ENCODE measurements at regions not wholly inside any gene's neighbourhood (a gene's known extent, or its start where the extent isn't known, plus 50 kb on each side); places are given as distances from the start of the nearest gene placed in this dataset.

DNA sequence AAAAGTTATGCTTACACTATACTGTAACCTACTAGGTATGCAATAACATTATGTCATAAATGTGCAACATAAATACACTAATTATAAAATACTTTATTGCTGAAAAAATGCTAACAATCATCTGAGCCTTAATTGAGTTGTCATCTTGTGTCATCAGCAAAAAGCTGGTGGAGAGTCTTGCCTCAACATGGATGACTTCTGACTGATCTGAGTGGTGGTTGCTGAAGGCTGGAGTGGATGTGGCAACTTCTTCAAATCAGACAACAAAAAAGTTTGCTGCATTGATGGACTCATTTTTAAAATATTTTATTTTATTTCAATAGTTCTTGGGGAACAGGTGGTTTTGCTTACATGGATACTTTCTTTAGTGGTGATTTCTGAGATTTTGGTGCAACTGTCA, 93.9 kb upstream of the AMN1 start:
- CTCF ChIA-PET: no interaction called here
- H3K27me3 ChIP-seq (replicated peaks in 2 of 5; ENCODE audit: control insufficient read depth in 4 of 5, insufficient read depth in 5 of 5, low read length in 4 of 5): no peaks in the 10 kb centered on the region
- POLR2A ChIA-PET: no interaction called here
- no peak overlapping the region for H3K4me3 ChIP-seq (ENCODE audit: control insufficient read depth in 1 of 7, extremely low read depth in 1 of 7, insufficient read depth in 4 of 7, low read depth in 2 of 7, low read length in 6 of 7)
- peaks cover 0 to 19% (median 6%) of the 10 kb centered on the region in 5 experiments for H3K9me3 ChIP-seq (ENCODE audit: control extremely low read depth in 1 of 5, control insufficient read depth in 4 of 5, insufficient read depth in 2 of 5, low read depth in 1 of 5, low read length in 4 of 5)
- H3K36me3 ChIP-seq (ENCODE audit: control insufficient read depth in 4 of 4, insufficient read depth in 4 of 4, low read length in 3 of 4): no peaks in the 10 kb centered on the region
- DNase-seq: no peak
- H3K27ac ChIP-seq (ENCODE audit: insufficient read depth in 1 of 2, low read depth in 1 of 2, low read length in 2 of 2, poor library complexity in 1 of 2, severe bottlenecking in 2 of 2): no peak overlapping the region
- no peaks in the 10 kb centered on the region for H3K4me1 ChIP-seq (ENCODE audit: control extremely low read depth in 1 of 4, control insufficient read depth in 4 of 4, insufficient read depth in 4 of 4, low read length in 3 of 4)

DNA sequence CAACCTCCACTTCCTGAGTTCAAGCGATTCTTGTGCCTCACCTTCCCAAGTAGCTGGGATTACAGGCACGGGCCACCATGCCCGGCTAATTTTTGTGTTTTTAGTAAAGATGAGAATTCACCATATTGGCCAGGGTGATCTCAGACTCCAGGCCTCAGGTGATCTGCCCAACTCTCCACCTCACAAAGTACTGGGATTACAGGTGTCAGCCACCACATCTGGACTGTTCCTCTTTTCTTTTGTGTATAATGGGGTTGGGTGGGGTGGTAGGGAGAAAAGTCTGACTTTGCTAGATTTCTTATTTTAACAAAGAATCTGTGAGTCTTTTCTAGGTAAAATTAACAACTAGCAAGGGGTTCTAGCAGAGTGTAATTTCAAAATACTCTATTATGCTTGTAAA, 92.7 kb upstream of the AMN1 start:
- DNase-seq: no peak
- Histone ChIP-seq H3K27me3 (replicated peaks in 2 of 5; ENCODE audit: control insufficient read depth in 4 of 5, insufficient read depth in 5 of 5, low read length in 4 of 5) (no peaks in the 10 kb centered on the region), H3K4me1 (ENCODE audit: control extremely low read depth in 1 of 4, control insufficient read depth in 4 of 4, insufficient read depth in 4 of 4, low read length in 3 of 4) (no peaks in the 10 kb centered on the region), H3K36me3 (ENCODE audit: control insufficient read depth in 4 of 4, insufficient read depth in 4 of 4, low read length in 3 of 4) (no peaks in the 10 kb centered on the region), H3K4me3 (ENCODE audit: control insufficient read depth in 1 of 7, extremely low read depth in 1 of 7, insufficient read depth in 4 of 7, low read depth in 2 of 7, low read length in 6 of 7) (no peak overlapping the region), H3K27ac (ENCODE audit: insufficient read depth in 1 of 2, low read depth in 1 of 2, low read length in 2 of 2, poor library complexity in 1 of 2, severe bottlenecking in 2 of 2) (no peak overlapping the region), H3K9me3 (ENCODE audit: control extremely low read depth in 1 of 5, control insufficient read depth in 4 of 5, insufficient read depth in 2 of 5, low read depth in 1 of 5, low read length in 4 of 5) (peaks cover 0 to 17% (median 6%) of the 10 kb centered on the region in 5 experiments)
- CTCF ChIA-PET: no interaction called here
- POLR2A ChIA-PET: no interaction called here
- WGBS (ENCODE audit: insufficient coverage): 100% methylated on average over 2 of the region's 3 CpGs

DNA sequence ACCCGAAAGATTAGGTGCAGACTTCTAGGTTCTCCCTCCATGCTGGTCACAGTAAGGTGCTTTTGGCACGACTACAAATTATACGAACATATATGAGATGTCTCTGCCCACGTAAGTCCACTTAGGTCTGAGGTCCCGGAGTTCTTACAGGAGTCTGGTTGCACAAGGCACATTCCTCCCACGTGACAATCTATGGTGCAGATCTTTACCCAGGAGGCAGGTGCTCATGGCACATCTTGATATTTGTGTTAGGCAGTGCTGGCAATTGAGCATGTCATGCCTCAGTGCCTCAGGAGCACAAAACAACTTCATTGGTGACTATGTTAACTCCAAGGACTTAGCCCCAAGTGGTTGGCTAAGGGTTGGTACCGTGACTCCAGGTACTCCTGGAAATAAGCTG, 92.0 kb upstream of the AMN1 start:
- ChIA-PET POLR2A (no interaction called here), CTCF (no interaction called here)
- Histone ChIP-seq H3K36me3 (ENCODE audit: control insufficient read depth in 4 of 4, insufficient read depth in 4 of 4, low read length in 3 of 4) (no peaks in the 10 kb centered on the region), H3K9me3 (ENCODE audit: control extremely low read depth in 1 of 5, control insufficient read depth in 4 of 5, insufficient read depth in 2 of 5, low read depth in 1 of 5, low read length in 4 of 5) (peaks cover 0 to 10% (median 4%) of the 10 kb centered on the region in 5 experiments), H3K4me1 (ENCODE audit: control extremely low read depth in 1 of 4, control insufficient read depth in 4 of 4, insufficient read depth in 4 of 4, low read length in 3 of 4) (no peaks in the 10 kb centered on the region), H3K4me3 (ENCODE audit: control insufficient read depth in 1 of 7, extremely low read depth in 1 of 7, insufficient read depth in 4 of 7, low read depth in 2 of 7, low read length in 6 of 7) (no peak overlapping the region), H3K27me3 (replicated peaks in 2 of 5; ENCODE audit: control insufficient read depth in 4 of 5, insufficient read depth in 5 of 5, low read length in 4 of 5) (no peaks in the 10 kb centered on the region), H3K27ac (ENCODE audit: insufficient read depth in 1 of 2, low read depth in 1 of 2, low read length in 2 of 2, poor library complexity in 1 of 2, severe bottlenecking in 2 of 2) (no peak overlapping the region)
- 100% methylated on average over 7 of the region's 7 CpGs for WGBS (ENCODE audit: insufficient coverage)
- DNase-seq: no peak

DNA sequence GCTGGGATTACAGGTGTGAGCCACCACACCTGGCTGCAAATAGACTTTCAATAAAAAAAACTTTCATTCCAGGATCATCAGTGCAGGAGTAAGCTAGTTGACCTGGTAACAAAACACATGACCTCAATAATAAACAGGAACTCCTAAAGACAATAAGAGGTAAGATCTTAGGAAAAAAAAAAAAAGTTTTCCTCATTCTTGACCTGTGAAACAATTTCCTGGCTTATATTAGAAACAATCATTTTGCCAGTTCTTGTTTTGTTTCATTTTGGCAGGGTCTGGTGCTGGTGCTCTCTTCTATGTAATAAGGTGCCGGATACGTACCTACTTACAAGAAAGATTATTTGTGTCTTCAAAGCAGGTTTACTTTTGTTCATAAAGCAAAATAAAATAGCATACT, 90.6 kb upstream of the AMN1 start:
- ChIA-PET POLR2A (no interaction called here), CTCF (no interaction called here)
- no peaks in the 10 kb centered on the region for H3K4me1 ChIP-seq (ENCODE audit: control extremely low read depth in 1 of 4, control insufficient read depth in 4 of 4, insufficient read depth in 4 of 4, low read length in 3 of 4)
- H3K27ac ChIP-seq (ENCODE audit: insufficient read depth in 1 of 2, low read depth in 1 of 2, low read length in 2 of 2, poor library complexity in 1 of 2, severe bottlenecking in 2 of 2): no peak overlapping the region
- DNase-seq: no peak
- no peaks in the 10 kb centered on the region for H3K36me3 ChIP-seq (ENCODE audit: control insufficient read depth in 4 of 4, insufficient read depth in 4 of 4, low read length in 3 of 4)
- H3K27me3 ChIP-seq (replicated peaks in 2 of 5; ENCODE audit: control insufficient read depth in 4 of 5, insufficient read depth in 5 of 5, low read length in 4 of 5): no peaks in the 10 kb centered on the region
- no CpG with 5 or more reads among the region's 2 CpGs for WGBS (ENCODE audit: insufficient coverage)
- H3K4me3 ChIP-seq (ENCODE audit: control insufficient read depth in 1 of 7, extremely low read depth in 1 of 7, insufficient read depth in 4 of 7, low read depth in 2 of 7, low read length in 6 of 7): no peak overlapping the region
- H3K9me3 ChIP-seq (ENCODE audit: control extremely low read depth in 1 of 5, control insufficient read depth in 4 of 5, insufficient read depth in 2 of 5, low read depth in 1 of 5, low read length in 4 of 5): peaks cover 0 to 3% (median 0%) of the 10 kb centered on the region in 5 experiments

DNA sequence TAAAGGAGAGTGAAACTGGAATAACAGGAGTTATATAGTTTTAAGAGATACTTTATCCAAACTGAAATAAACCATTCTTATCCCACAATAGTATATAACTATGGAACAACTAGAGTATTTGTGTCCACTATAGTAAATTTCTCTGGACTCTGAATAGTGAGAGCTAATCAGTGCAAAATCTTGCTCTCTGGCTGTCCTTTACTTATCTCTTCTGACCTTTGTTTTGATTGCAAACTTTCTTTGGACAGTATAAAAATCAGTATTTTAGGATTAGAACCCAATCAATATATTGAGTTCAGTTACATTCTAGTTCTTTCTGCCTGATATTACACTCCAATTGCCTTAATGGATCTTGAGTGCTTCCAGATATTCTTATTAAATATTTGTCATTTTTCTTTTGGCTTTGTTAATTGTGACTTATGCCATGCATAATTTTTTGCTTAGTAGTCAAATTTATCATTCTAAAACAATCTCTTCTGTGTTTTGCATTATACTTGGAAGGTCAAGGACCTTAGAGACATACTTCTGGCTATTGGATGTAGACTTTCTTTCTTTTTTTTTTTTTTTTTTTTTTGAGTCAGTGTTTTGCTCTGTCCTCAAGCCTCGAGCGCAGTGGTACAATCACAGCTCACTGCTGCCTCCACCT, 89.9 kb upstream of the AMN1 start:
- POLR2A ChIA-PET: interaction anchor here (0.5 kb wide), 1 partner anchor 242 kb away, joined by 3 read pairs; no protein-coding TSS in a partner anchor
- peaks cover 0 to 2% (median 0%) of the 10 kb centered on the region in 5 experiments for H3K9me3 ChIP-seq (ENCODE audit: control extremely low read depth in 1 of 5, control insufficient read depth in 4 of 5, insufficient read depth in 2 of 5, low read depth in 1 of 5, low read length in 4 of 5)
- H3K4me1 ChIP-seq (ENCODE audit: control extremely low read depth in 1 of 4, control insufficient read depth in 4 of 4, insufficient read depth in 4 of 4, low read length in 3 of 4): no peaks in the 10 kb centered on the region
- no peak overlapping the region for H3K27ac ChIP-seq (ENCODE audit: insufficient read depth in 1 of 2, low read depth in 1 of 2, low read length in 2 of 2, poor library complexity in 1 of 2, severe bottlenecking in 2 of 2)
- CTCF ChIA-PET: no interaction called here
- H3K27me3 ChIP-seq (replicated peaks in 2 of 5; ENCODE audit: control insufficient read depth in 4 of 5, insufficient read depth in 5 of 5, low read length in 4 of 5): no peaks in the 10 kb centered on the region
- H3K36me3 ChIP-seq (ENCODE audit: control insufficient read depth in 4 of 4, insufficient read depth in 4 of 4, low read length in 3 of 4): no peaks in the 10 kb centered on the region
- H3K4me3 ChIP-seq (ENCODE audit: control insufficient read depth in 1 of 7, extremely low read depth in 1 of 7, insufficient read depth in 4 of 7, low read depth in 2 of 7, low read length in 6 of 7): no peak overlapping the region
- no CpG with 5 or more reads among the region's 2 CpGs for WGBS (ENCODE audit: insufficient coverage)
- DNase-seq: no peak

DNA sequence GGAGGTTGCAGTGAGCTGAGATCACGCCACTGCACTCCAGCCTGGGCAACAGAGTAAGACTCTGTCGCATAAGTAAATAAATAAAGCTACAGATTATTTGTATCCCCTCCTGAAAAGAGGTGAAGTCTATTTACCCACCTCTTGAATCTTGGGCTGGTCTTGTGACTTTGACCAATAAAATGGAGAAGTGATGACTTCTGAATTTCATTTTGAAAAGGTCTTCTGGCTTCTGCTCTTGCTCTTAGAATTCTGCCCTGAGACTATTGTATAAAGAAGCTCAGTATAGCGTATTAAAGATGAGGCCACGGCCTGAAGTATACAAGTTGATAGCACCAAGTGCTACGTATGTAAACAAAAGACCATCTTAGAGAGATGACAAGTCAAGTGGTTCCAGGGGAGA, 88.3 kb upstream of the AMN1 start:
- Histone ChIP-seq H3K27ac (ENCODE audit: insufficient read depth in 1 of 2, low read depth in 1 of 2, low read length in 2 of 2, poor library complexity in 1 of 2, severe bottlenecking in 2 of 2) (no peak overlapping the region), H3K4me3 (ENCODE audit: control insufficient read depth in 1 of 7, extremely low read depth in 1 of 7, insufficient read depth in 4 of 7, low read depth in 2 of 7, low read length in 6 of 7) (no peak overlapping the region), H3K27me3 (replicated peaks in 2 of 5; ENCODE audit: control insufficient read depth in 4 of 5, insufficient read depth in 5 of 5, low read length in 4 of 5) (no peaks in the 10 kb centered on the region), H3K9me3 (ENCODE audit: control extremely low read depth in 1 of 5, control insufficient read depth in 4 of 5, insufficient read depth in 2 of 5, low read depth in 1 of 5, low read length in 4 of 5) (peaks cover 0 to 2% (median 0%) of the 10 kb centered on the region in 5 experiments), H3K4me1 (ENCODE audit: control extremely low read depth in 1 of 4, control insufficient read depth in 4 of 4, insufficient read depth in 4 of 4, low read length in 3 of 4) (no peaks in the 10 kb centered on the region), H3K36me3 (ENCODE audit: control insufficient read depth in 4 of 4, insufficient read depth in 4 of 4, low read length in 3 of 4) (no peaks in the 10 kb centered on the region)
- 67% methylated on average over 3 of the region's 5 CpGs for WGBS (ENCODE audit: insufficient coverage)
- ChIA-PET POLR2A (no interaction called here), CTCF (no interaction called here)
- no peak for DNase-seq

DNA sequence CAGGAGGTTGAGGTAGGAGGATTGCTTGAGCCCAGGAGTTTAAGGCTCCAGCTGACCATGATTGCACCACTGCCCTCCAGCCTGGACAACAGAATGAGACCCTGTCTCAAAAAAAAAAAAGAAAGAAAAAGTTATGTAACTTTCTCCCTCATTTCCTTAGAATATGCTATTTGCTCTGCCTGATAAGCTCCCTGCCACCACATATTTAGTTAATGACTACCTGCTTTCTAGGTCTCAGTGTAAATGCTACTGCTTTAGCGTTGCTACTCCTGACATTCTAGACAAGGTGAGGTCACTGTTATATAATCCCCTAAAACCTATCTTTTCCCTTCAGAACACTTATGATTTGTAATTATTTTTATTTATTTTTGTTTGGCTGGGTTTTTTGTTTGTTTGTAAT, 86.3 kb upstream of the AMN1 start:
- no peak overlapping the region for H3K4me3 ChIP-seq (ENCODE audit: control insufficient read depth in 1 of 7, extremely low read depth in 1 of 7, insufficient read depth in 4 of 7, low read depth in 2 of 7, low read length in 6 of 7)
- no peaks in the 10 kb centered on the region for H3K9me3 ChIP-seq (ENCODE audit: control extremely low read depth in 1 of 5, control insufficient read depth in 4 of 5, insufficient read depth in 2 of 5, low read depth in 1 of 5, low read length in 4 of 5)
- no peaks in the 10 kb centered on the region for H3K4me1 ChIP-seq (ENCODE audit: control extremely low read depth in 1 of 4, control insufficient read depth in 4 of 4, insufficient read depth in 4 of 4, low read length in 3 of 4)
- H3K27me3 ChIP-seq (replicated peaks in 2 of 5; ENCODE audit: control insufficient read depth in 4 of 5, insufficient read depth in 5 of 5, low read length in 4 of 5): no peaks in the 10 kb centered on the region
- H3K36me3 ChIP-seq (ENCODE audit: control insufficient read depth in 4 of 4, insufficient read depth in 4 of 4, low read length in 3 of 4): no peaks in the 10 kb centered on the region
- ChIA-PET POLR2A (no interaction called here), CTCF (no interaction called here)
- no CpG with 5 or more reads among the region's 1 CpG for WGBS (ENCODE audit: insufficient coverage)
- DNase-seq: no peak
- no peak overlapping the region for H3K27ac ChIP-seq (ENCODE audit: insufficient read depth in 1 of 2, low read depth in 1 of 2, low read length in 2 of 2, poor library complexity in 1 of 2, severe bottlenecking in 2 of 2)

Measured in common myeloid progenitor, CD34-positive (primary cell).